Effector memory CD8-positive, alpha-beta T cell (primary cell): ENCODE measurements at regions not wholly inside any gene's neighbourhood (a gene's known extent, or its start where the extent isn't known, plus 50 kb on each side); places are given as distances from the start of the nearest gene placed in this dataset.

ENCODE experiments used
- ATAC-seq: fragments of 150-1000 bp; cut with Tn5 transposase; replicated peaks from 2 replicates; pipeline ENCODE4 v1.10.0; 2021; ENCODE audit warnings: mild to moderate bottlenecking, moderate library complexity
- DNase-seq, 3 experiments: peaks; one replicate each; pipeline ENCODE4 v3.0.0; 2021
- H3K27ac Mint-ChIP-seq, 2 donors: one replicate each; pipeline ENCODE4 v1.8.0; 2022; ENCODE audit warnings: mild to moderate bottlenecking in 2 of 2, mixed read lengths in 2 of 2, moderate library complexity in 2 of 2
- H3K27me3 Mint-ChIP-seq, 2 donors: one replicate each; pipeline ENCODE4 v1.8.0; 2022; ENCODE audit warnings: mixed read lengths in 2 of 2
- H3K36me3 Mint-ChIP-seq: one replicate; pipeline ENCODE4 v1.8.0; 2022; ENCODE audit warnings: mild to moderate bottlenecking, moderate library complexity, mixed read lengths; ENCODE audit not compliant: insufficient read depth
- H3K4me1 Mint-ChIP-seq, 2 donors: one replicate each; pipeline ENCODE4 v1.8.0; 2022; ENCODE audit warnings: low read depth in 2 of 2, mixed read lengths in 2 of 2
- H3K4me3 Mint-ChIP-seq, 2 donors: one replicate each; pipeline ENCODE4 v1.8.0; 2022; ENCODE audit warnings: mild to moderate bottlenecking in 2 of 2, mixed read lengths in 2 of 2, moderate library complexity in 2 of 2
- H3K9me3 Mint-ChIP-seq, 2 donors: one replicate each; pipeline ENCODE4 v1.8.0; 2022; ENCODE audit warnings: mixed read lengths in 2 of 2

DNA sequence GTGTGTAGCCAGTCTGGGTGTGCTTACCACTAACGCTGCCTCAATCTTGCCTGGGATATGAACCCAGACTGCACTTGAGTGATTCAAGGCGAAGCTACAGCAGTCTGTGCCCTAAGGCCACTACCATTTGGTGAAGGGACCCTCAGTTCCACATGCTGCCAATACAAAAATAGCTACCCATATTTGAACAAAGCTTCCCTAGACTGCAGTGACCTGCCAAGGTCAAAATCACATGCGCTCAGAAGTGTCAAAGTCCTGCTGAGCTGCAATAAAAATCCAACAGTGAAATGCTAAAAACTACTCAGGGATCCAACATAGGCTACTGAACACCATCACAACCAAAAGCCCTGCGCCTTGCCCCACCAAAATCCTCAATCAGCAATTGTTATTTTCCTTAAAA, 472.3 kb upstream of the VSTM2A start:
- H3K9me3 Mint-ChIP-seq, result peaks cover 11 to 25% of the 10 kb centered on the region in 2 donors
- no peak overlapping the region for H3K4me3 Mint-ChIP-seq
- DNase-seq (no peak), ATAC-seq (no peak)
- H3K27me3 Mint-ChIP-seq, result no peaks in the 10 kb centered on the region
- H3K4me1 Mint-ChIP-seq, result no peaks in the 10 kb centered on the region
- H3K27ac Mint-ChIP-seq, result no peak overlapping the region
- no peaks in the 10 kb centered on the region for H3K36me3 Mint-ChIP-seq

DNA sequence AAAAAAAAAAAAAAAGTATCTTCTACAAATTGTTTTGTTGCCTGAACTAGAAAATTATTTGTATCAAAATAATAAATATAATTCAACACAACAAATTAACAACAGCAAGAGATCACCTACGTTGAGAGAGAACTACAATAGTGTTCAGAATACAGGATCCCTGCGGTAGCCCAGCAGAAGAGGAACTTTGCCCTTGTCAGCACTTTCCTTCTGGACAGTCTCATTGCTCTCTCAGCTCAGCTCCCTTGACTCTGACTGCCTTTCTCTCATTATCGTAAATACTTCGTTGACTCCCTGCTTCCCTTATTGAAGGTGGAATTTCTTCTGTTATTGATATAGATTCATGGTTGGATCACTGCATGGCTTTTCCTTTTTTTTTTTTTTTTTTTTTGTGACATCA, 469.5 kb upstream of the VSTM2A start:
- ATAC-seq (no peak), DNase-seq (no peak)
- Mint-ChIP-seq H3K4me3 (no peak overlapping the region), H3K27ac (no peak overlapping the region), H3K9me3 (peaks cover 12 to 30% of the 10 kb centered on the region in 2 donors), H3K4me1 (no peaks in the 10 kb centered on the region), H3K36me3 (no peaks in the 10 kb centered on the region), H3K27me3 (no peaks in the 10 kb centered on the region)

DNA sequence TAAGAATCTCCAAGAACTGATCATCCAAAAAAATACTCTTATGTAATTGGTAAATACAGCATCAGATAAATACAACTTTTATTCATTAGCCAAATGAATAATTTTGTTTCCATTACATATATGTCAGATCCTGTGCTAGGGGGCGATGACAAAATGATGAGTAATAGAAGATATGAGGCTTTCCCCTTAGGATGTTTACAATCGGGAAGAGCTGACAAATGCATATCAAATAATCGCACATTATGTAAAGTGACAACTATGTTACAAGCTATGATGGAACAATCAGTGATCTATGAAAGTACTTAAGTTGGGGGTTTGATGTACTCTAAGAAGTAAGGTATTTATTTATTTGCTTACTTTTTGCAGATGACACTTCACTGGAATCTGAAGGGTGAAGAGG, 465.6 kb upstream of the VSTM2A start:
- DNase-seq (no peak), ATAC-seq (no peak)
- Mint-ChIP-seq H3K9me3 (peaks cover 12 to 30% of the 10 kb centered on the region in 2 donors), H3K4me1 (no peaks in the 10 kb centered on the region), H3K27me3 (no peaks in the 10 kb centered on the region), H3K27ac (no peak overlapping the region), H3K4me3 (no peak overlapping the region), H3K36me3 (no peaks in the 10 kb centered on the region)

DNA sequence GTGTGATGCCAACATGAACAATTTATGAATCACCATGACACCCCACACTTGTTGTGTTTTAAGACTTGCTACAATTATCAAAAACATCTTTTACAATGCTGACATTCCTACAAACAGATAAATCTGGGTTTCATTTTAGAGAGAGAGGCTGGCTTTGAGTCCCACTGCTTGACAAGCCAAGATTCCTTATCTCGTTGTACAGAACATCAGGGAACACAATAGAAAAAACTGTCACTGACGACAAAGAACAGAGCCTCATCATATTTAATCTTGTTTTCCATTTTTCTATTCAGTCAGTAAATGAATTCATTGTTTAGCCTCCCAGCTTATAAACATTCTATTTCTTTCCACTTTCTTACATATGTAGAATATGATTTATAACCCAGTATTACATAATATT, 461.6 kb upstream of the VSTM2A start:
- Mint-ChIP-seq H3K9me3 (peaks cover 5 to 18% of the 10 kb centered on the region in 2 donors), H3K36me3 (no peaks in the 10 kb centered on the region), H3K27me3 (no peaks in the 10 kb centered on the region), H3K27ac (no peak overlapping the region), H3K4me3 (no peak overlapping the region), H3K4me1 (no peaks in the 10 kb centered on the region)
- DNase-seq, result no peak
- no peak for ATAC-seq

DNA sequence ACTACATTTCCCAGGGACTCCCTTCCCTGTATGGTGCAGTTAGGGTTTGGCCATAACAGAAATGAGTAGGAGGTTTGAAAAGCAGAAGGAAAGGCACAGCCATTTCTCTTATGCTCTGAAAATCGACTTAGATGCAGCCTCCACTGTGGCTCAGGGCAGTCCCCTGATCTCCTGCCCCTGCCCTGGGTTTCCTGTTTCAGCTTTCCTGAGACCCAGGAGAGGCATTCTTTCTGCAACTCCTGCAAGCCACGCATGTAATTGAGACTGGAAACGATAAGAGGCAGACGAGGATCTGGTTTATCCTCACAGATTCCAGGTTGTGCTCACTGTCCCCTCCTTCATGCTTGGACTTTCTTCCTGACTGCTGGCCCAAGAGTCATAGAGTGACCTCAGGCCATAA, 461.2 kb upstream of the VSTM2A start:
- Mint-ChIP-seq H3K4me1 (no peaks in the 10 kb centered on the region), H3K9me3 (peaks cover 5 to 16% of the 10 kb centered on the region in 2 donors), H3K27me3 (no peaks in the 10 kb centered on the region), H3K36me3 (no peaks in the 10 kb centered on the region), H3K27ac (no peak overlapping the region), H3K4me3 (no peak overlapping the region)
- DNase-seq (no peak), ATAC-seq (no peak)

DNA sequence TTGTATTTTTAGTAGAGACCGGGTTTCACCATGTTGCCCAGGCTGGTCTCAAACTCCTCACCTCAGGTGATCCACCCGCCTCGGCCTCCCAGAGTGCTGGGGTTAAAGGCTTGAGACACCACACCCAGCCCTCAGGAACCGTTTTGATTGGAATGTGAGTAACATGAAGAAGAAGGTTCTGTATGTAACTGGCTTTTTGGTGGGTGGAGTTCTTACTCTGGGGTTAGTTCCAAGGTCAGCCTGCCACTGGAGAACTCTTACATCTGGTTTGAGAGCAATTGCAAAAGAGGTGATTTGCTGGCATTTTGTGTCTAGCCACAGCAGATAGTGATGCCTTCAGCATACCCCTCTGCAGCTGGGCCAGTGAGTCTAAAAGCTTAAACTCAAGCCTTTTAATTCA, 457.8 kb upstream of the VSTM2A start:
- Mint-ChIP-seq H3K9me3 (peaks cover 0 to 3% of the 10 kb centered on the region in 2 donors), H3K36me3 (no peaks in the 10 kb centered on the region), H3K27ac (no peak overlapping the region), H3K4me3 (no peak overlapping the region), H3K4me1 (no peaks in the 10 kb centered on the region), H3K27me3 (no peaks in the 10 kb centered on the region)
- ATAC-seq (no peak), DNase-seq (no peak)

DNA sequence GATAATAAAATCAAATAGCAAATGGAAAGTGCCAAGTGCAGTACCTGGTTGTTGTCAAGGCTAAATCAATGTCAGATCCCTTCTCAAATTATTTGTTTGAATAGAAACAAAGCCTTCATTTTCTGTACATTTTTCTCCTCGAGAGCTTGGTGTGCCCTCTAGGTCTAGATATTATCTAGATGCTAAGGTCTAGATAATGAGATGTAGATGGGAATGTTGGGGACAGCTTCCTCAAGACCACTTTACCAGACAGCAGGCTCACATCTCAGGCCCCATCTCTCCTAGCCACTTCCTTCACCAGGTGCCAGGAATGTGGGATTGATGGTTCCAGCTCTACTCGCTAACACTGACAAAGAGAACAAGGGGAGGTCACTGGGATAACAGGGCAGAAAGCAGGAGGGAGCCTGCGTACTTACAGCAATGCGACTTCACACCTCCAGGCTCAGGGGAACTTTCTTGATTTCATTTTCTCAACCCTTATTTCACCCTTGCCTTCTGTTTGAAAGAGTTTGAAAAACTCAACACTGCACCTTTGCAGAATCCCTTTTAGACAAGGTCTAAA, 451.4 kb upstream of the VSTM2A start:
- no peak overlapping the region for H3K27ac Mint-ChIP-seq
- peaks cover 0 to under 1% of the 10 kb centered on the region in 2 donors for H3K9me3 Mint-ChIP-seq
- no peaks in the 10 kb centered on the region for H3K4me1 Mint-ChIP-seq
- no peaks in the 10 kb centered on the region for H3K27me3 Mint-ChIP-seq
- H3K4me3 Mint-ChIP-seq, result no peak overlapping the region
- no peak for DNase-seq
- no peak for ATAC-seq
- no peaks in the 10 kb centered on the region for H3K36me3 Mint-ChIP-seq

DNA sequence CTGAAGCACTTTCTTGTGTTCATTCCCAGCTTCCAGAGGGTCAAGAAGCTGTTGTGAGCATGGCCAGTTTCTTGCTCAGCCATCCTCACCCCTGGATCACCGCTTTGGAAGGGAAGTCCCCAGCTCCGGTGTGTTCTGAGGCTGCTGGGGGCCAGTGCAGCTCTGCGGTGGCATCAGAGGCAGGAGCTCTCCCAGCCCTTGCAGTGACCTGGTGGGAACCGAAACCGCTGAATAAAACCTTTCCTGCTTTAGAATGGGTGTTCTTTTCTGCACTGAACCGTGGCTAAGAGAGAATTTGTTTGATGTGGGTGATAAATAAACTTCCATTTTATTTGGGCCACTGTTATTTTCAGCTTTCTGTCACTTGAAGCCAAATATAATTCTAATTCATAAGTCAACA, 450.9 kb upstream of the VSTM2A start:
- H3K27ac Mint-ChIP-seq, result no peak overlapping the region
- no peaks in the 10 kb centered on the region for H3K27me3 Mint-ChIP-seq
- no peaks in the 10 kb centered on the region for H3K4me1 Mint-ChIP-seq
- no peak for DNase-seq
- peaks cover 0 to 7% of the 10 kb centered on the region in 2 donors for H3K9me3 Mint-ChIP-seq
- H3K36me3 Mint-ChIP-seq, result no peaks in the 10 kb centered on the region
- H3K4me3 Mint-ChIP-seq, result no peak overlapping the region
- no peak for ATAC-seq

DNA sequence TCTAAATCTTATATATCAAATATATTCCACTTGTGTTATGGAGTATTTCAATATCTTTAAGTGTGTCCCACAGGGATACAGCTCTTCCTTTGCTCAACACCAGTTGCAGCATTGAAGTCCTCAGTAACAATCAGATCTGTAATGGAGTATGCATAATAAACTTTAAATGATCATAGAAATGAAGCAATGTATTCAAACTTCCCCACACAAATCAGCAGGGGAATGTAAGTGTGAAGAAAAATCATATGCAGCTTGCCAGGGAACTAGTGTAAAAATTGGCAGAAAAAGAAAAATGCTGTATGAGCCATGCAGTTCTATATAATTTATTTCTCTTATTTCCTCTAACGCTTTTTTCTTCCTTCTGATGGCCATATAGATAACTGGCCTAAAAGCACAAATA, 444.3 kb upstream of the VSTM2A start:
- Mint-ChIP-seq H3K27me3 (no peaks in the 10 kb centered on the region), H3K27ac (no peak overlapping the region), H3K4me1 (no peaks in the 10 kb centered on the region), H3K9me3 (peaks cover 2 to 18% of the 10 kb centered on the region in 2 donors), H3K36me3 (no peaks in the 10 kb centered on the region), H3K4me3 (no peak overlapping the region)
- ATAC-seq (no peak), DNase-seq (no peak)

DNA sequence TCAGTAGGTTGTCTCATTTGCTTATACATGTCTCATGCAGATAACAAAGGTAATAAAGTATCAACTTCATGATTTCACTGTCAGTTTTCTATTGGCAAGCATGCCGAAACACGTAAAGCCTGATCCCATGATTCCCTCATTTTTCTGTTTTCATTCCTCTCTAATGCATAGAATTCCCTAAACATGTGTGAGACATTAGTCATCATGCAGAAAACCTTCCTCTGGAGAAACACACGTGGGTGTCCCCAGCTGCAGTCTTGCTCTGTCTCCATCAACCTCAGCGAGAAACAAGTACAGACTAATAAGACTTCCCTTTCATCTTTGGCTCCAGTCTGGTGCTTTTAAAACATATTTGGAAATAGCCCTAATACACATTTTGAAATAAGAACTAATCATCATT, 432.7 kb upstream of the VSTM2A start:
- Mint-ChIP-seq H3K27me3 (no peaks in the 10 kb centered on the region), H3K36me3 (no peaks in the 10 kb centered on the region), H3K4me3 (no peak overlapping the region), H3K4me1 (no peaks in the 10 kb centered on the region), H3K27ac (no peak overlapping the region), H3K9me3 (peaks cover 11 to 16% of the 10 kb centered on the region in 2 donors)
- ATAC-seq (no peak), DNase-seq (no peak)

DNA sequence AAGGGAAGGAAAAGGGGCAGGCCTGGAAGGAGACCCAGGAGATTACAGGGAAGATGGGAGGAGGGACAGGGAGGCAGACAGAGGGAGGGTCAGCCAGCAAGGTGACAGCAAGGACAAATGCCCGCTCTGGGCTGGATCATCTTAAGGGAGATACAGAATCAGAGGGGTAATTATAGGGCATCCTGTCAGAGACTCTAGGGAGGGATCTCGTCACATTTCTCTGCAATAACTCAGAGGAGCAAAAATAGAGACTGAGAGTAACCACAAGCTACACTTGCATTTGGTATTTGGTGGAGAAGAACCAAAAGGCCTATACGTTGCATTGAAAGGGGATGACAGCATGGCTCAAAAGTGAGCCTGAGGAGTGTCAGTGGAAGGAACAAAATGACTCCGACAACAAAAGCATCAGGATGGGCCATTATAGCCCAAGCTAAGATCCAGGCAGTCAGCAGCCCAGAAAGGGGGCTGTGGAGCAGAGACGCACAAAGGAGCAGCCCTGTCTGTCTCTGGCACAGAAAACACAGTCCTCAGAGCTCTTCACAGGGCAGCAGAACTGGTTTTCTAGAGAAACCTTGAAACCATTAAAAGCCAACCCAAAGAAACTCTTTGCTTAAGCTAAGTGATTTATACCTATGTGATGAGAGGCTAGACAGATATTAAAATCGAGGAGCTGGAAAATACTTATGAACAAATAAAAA, 430.2 kb upstream of the VSTM2A start:
- Mint-ChIP-seq H3K4me1 (no peaks in the 10 kb centered on the region), H3K9me3 (peaks cover 11 to 16% of the 10 kb centered on the region in 2 donors), H3K27me3 (no peaks in the 10 kb centered on the region), H3K36me3 (no peaks in the 10 kb centered on the region), H3K27ac (no peak overlapping the region), H3K4me3 (no peak overlapping the region)
- ATAC-seq (no peak), DNase-seq (no peak)

DNA sequence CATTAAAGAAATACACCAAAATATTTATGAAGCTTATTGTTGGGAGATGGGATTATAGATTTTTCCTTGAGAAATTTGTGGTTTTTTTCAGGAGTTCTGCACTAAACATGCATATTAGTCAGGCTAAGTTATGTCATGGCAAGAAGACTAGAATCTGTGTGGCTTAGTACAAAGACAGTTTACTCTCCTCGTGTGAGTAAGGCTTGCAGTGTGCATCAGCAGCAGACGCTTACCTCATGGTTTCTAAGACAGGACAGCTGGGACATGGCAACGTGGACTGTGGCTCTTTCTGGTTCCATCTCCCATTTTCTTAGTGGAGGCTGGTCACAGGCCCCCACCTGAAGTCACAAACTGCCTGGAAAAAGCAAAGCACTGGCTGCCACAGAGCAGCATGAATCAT, 429.6 kb upstream of the VSTM2A start:
- Mint-ChIP-seq H3K4me1 (no peaks in the 10 kb centered on the region), H3K4me3 (no peak overlapping the region), H3K36me3 (no peaks in the 10 kb centered on the region), H3K27me3 (no peaks in the 10 kb centered on the region), H3K9me3 (peaks cover 13 to 16% of the 10 kb centered on the region in 2 donors), H3K27ac (no peak overlapping the region)
- ATAC-seq (no peak), DNase-seq (no peak)

DNA sequence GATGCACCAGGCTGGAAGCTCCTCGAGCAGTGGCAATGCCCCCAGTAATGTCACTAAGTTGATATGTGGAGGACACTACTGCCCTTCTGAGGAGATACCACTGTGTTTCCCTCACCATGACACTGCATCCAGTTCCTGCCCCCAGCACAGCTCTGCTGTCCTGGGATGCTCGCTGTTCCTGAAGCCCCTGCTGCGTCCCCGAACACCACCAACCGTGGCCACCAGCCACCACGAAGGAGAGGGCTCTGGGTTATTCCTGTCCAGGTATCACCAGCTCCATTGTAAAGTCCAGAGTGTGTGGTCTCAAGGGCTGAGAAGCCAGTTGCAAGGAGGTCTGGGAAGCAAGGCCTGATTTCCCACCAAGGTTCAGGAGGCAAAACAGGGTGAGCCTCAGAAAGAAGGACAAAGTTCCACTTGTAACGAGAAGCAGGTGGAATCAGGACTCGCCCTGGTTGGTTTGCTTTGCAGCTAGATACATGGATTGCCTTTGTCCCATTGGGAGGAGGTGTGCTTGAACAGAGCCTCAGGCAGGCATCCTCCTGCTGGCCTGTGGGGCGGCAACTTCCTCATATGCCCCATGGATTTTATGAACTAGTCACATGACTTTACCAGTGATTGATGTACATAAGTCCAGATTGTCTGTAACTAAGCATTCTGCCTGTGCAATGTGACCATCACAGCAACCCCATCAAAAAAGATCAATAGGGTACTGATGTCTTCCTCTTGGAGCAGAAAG, 427.0 kb upstream of the VSTM2A start:
- Mint-ChIP-seq H3K27me3 (no peaks in the 10 kb centered on the region), H3K27ac (no peak overlapping the region), H3K36me3 (no peaks in the 10 kb centered on the region), H3K4me1 (no peaks in the 10 kb centered on the region), H3K4me3 (no peak overlapping the region), H3K9me3 (peaks cover 14 to 16% of the 10 kb centered on the region in 2 donors)
- DNase-seq, result no peak
- no peak for ATAC-seq

DNA sequence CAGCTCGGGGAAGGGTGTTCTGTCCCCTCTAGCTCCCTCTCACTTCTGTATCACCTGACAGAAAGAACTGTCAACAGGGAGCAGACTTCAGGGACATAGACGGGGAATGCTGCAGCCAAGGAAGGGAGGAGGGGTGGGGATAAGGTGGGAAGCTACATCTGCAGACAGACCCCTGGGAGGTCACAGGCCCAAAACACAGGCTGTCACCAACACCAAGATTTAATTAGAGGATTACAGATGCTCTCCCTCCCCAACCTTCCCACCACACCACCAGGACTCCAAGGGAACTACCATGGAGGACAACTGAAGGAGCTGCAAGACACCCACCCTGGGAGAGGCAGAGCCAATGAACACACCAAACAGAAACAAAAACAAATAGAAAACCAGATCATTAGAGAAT, 425.2 kb upstream of the VSTM2A start:
- H3K4me3 Mint-ChIP-seq, result no peak overlapping the region
- no peaks in the 10 kb centered on the region for H3K4me1 Mint-ChIP-seq
- H3K27me3 Mint-ChIP-seq, result no peaks in the 10 kb centered on the region
- no peak overlapping the region for H3K27ac Mint-ChIP-seq
- ATAC-seq (no peak), DNase-seq (no peak)
- peaks cover 2 to 6% of the 10 kb centered on the region in 2 donors for H3K9me3 Mint-ChIP-seq
- H3K36me3 Mint-ChIP-seq, result no peaks in the 10 kb centered on the region
